Effector memory CD4-positive, alpha-beta T cell (primary cell): ENCODE measurements at regions not wholly inside any gene's neighbourhood (a gene's known extent, or its start where the extent isn't known, plus 50 kb on each side); places are given as distances from the start of the nearest gene placed in this dataset.

ENCODE experiments used
- DNase-seq, 3 donors: peaks; one replicate each; pipeline ENCODE4 v3.0.0-alpha.2; 2020
- H3K27ac ChIP-seq: 2 replicates; pipeline ENCODE4 v1.7.0; 2013; ENCODE audit warnings: mild to moderate bottlenecking, low read length, moderate library complexity; ENCODE audit not compliant: insufficient read depth, poor library complexity, severe bottlenecking
- H3K27me3 ChIP-seq: replicated peaks from 2 replicates; pipeline ENCODE4 v1.7.0; 2013; ENCODE audit warnings: mild to moderate bottlenecking, low read length; ENCODE audit not compliant: insufficient read depth, control insufficient read depth, poor library complexity, severe bottlenecking
- H3K36me3 ChIP-seq: 2 replicates; pipeline ENCODE4 v1.7.0; 2013; ENCODE audit warnings: mild to moderate bottlenecking, low read length, moderate library complexity; ENCODE audit not compliant: control insufficient read depth, insufficient read depth
- H3K4me1 ChIP-seq: 2 replicates; pipeline ENCODE4 v1.7.0; 2013; ENCODE audit warnings: low read length, mild to moderate bottlenecking; ENCODE audit not compliant: control insufficient read depth, insufficient read depth, poor library complexity, severe bottlenecking
- H3K4me3 ChIP-seq: 2 replicates; pipeline ENCODE4 v1.7.0; 2013; ENCODE audit warnings: low read length, low read depth, mild to moderate bottlenecking; ENCODE audit not compliant: insufficient read depth, poor library complexity, severe bottlenecking
- H3K9me3 ChIP-seq: 2 replicates; pipeline ENCODE4 v1.7.0; 2013; ENCODE audit warnings: mild to moderate bottlenecking, low read length, moderate library complexity; ENCODE audit not compliant: control insufficient read depth

- DNase-seq, result no peak
- H3K27ac ChIP-seq, result no peak overlapping the region
- no peaks in the 10 kb centered on the region for H3K36me3 ChIP-seq
- no peaks in the 10 kb centered on the region for H3K27me3 ChIP-seq
- no peak overlapping the region for H3K4me3 ChIP-seq
- H3K9me3 ChIP-seq, result no peaks in the 10 kb centered on the region
- H3K4me1 ChIP-seq, result no peaks in the 10 kb centered on the region
Measured at GRCh38 chr22:27621486-27622070, 180.0 kb downstream of the MN1 start.

- no peaks in the 10 kb centered on the region for H3K9me3 ChIP-seq
- no peak for DNase-seq
- H3K27ac ChIP-seq, result no peak overlapping the region
- H3K4me3 ChIP-seq, result no peak overlapping the region
- no peaks in the 10 kb centered on the region for H3K4me1 ChIP-seq
- H3K27me3 ChIP-seq, result no peaks in the 10 kb centered on the region
- no peaks in the 10 kb centered on the region for H3K36me3 ChIP-seq
Measured at GRCh38 chr22:27624042-27624441, 177.5 kb downstream of the MN1 start.

- Histone ChIP-seq H3K27me3 (no peaks in the 10 kb centered on the region), H3K9me3 (no peaks in the 10 kb centered on the region), H3K4me1 (no peaks in the 10 kb centered on the region), H3K27ac (no peak overlapping the region), H3K36me3 (no peaks in the 10 kb centered on the region), H3K4me3 (no peak overlapping the region)
- no peak for DNase-seq
Measured at GRCh38 chr22:27624705-27625104, 176.9 kb downstream of the MN1 start.

GRCh38 chr22:27625769-27626674 lies 175.5 kb downstream of the MN1 start:
- no peak for DNase-seq
- Histone ChIP-seq H3K9me3 (no peaks in the 10 kb centered on the region), H3K4me1 (no peaks in the 10 kb centered on the region), H3K4me3 (no peak overlapping the region), H3K27ac (no peak overlapping the region), H3K27me3 (no peaks in the 10 kb centered on the region), H3K36me3 (no peaks in the 10 kb centered on the region)

GRCh38 chr22:27626675-27627443 lies 174.7 kb downstream of the MN1 start:
- H3K27me3 ChIP-seq, result no peaks in the 10 kb centered on the region

GRCh38 chr22:27627444-27627833 lies 174.1 kb downstream of the MN1 start:
- H3K4me3 ChIP-seq, result no peak overlapping the region
- H3K36me3 ChIP-seq, result no peaks in the 10 kb centered on the region
- H3K9me3 ChIP-seq, result no peaks in the 10 kb centered on the region
- no peak overlapping the region for H3K27ac ChIP-seq
- no peaks in the 10 kb centered on the region for H3K4me1 ChIP-seq
- no peaks in the 10 kb centered on the region for H3K27me3 ChIP-seq
- DNase-seq, result no peak

More at GRCh38 chr22:27626675-27627443, 174.7 kb downstream of the MN1 start:
- Histone ChIP-seq H3K4me1 (no peaks in the 10 kb centered on the region), H3K36me3 (no peaks in the 10 kb centered on the region), H3K4me3 (no peak overlapping the region), H3K9me3 (no peaks in the 10 kb centered on the region), H3K27ac (no peak overlapping the region)
- DNase-seq, result no peak

- Histone ChIP-seq H3K27me3 (no peaks in the 10 kb centered on the region), H3K9me3 (no peaks in the 10 kb centered on the region), H3K4me3 (no peak overlapping the region), H3K27ac (no peak overlapping the region), H3K36me3 (no peaks in the 10 kb centered on the region), H3K4me1 (no peaks in the 10 kb centered on the region)
- no peak for DNase-seq
Measured at GRCh38 chr22:27627901-27628300, 173.7 kb downstream of the MN1 start.

- Histone ChIP-seq H3K9me3 (no peaks in the 10 kb centered on the region), H3K27ac (no peak overlapping the region), H3K4me3 (no peak overlapping the region), H3K36me3 (no peaks in the 10 kb centered on the region), H3K27me3 (no peaks in the 10 kb centered on the region), H3K4me1 (no peaks in the 10 kb centered on the region)
- DNase-seq, result no peak
Measured at GRCh38 chr22:27628341-27628740, 173.2 kb downstream of the MN1 start.

GRCh38 chr22:27628891-27629631 lies 172.5 kb downstream of the MN1 start:
- H3K27me3 ChIP-seq, result no peaks in the 10 kb centered on the region
- no peaks in the 10 kb centered on the region for H3K36me3 ChIP-seq
- H3K4me3 ChIP-seq, result no peak overlapping the region
- H3K9me3 ChIP-seq, result no peaks in the 10 kb centered on the region
- H3K27ac ChIP-seq, result no peak overlapping the region
- no peaks in the 10 kb centered on the region for H3K4me1 ChIP-seq
- DNase-seq, result no peak
